Breast epithelium (tissue), 3 donors: ENCODE measurements at regions not wholly inside any gene's neighbourhood (a gene's known extent, or its start where the extent isn't known, plus 50 kb on each side); places are given as distances from the start of the nearest gene placed in this dataset.

Experiments
- POLR2A ChIP-seq: fragments of 450-650 bp; IDR thresholded peaks from one replicate; pipeline ENCODE4 v1.6.1; 2016; ENCODE audit warnings: antibody characterized with exemption, mild to moderate bottlenecking, moderate library complexity
- TF ChIP-seq, protein P1 (sequence below), 3 donors: fragments of 450-650 bp; IDR thresholded peaks; one replicate each; pipeline ENCODE4 v1.5.1; 2016 to 2017; ENCODE audit warnings: antibody characterized with exemption in 3 of 3, mild to moderate bottlenecking in 3 of 3, moderate library complexity in 3 of 3

DNA sequence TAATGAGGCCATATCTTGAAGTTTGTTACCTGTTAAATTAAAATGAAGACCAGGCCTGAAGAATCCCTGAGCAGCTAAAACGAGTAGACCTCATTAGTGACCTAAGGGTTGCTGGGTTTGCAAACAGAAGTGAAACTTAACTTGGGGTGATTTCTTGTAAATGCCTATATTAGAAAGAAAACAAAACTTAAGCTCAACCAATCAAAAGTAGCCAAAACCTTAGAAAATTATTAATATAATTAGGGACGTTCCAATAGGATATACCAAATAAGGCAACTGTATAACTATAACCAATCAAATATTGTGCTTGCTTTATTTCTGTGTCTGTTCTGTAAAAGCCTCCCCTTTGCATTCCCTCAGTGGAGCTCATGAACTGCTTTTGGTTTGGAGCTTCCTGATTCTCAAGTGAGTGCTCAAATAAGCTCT is 137.9 kb upstream of the VRK2 start:
- TF ChIP-seq, protein P1, sequence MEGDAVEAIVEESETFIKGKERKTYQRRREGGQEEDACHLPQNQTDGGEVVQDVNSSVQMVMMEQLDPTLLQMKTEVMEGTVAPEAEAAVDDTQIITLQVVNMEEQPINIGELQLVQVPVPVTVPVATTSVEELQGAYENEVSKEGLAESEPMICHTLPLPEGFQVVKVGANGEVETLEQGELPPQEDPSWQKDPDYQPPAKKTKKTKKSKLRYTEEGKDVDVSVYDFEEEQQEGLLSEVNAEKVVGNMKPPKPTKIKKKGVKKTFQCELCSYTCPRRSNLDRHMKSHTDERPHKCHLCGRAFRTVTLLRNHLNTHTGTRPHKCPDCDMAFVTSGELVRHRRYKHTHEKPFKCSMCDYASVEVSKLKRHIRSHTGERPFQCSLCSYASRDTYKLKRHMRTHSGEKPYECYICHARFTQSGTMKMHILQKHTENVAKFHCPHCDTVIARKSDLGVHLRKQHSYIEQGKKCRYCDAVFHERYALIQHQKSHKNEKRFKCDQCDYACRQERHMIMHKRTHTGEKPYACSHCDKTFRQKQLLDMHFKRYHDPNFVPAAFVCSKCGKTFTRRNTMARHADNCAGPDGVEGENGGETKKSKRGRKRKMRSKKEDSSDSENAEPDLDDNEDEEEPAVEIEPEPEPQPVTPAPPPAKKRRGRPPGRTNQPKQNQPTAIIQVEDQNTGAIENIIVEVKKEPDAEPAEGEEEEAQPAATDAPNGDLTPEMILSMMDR (IDR thresholded peaks at IDR 0.05) = no peak
- no peak for TF ChIP-seq POLR2A
